ENCODE measurements at regions not wholly inside any gene's neighbourhood (a gene's known extent, or its start where the extent isn't known, plus 50 kb on each side); places are given as distances from the start of the nearest gene placed in this dataset.

GRCh38 chr2:31739161-31739560 is 158.4 kb upstream of the SRD5A2 start:
- Histone ChIP-seq H3K36me3 (ENCODE audit: control insufficient read depth, insufficient read depth, low read length) (no peaks in the 10 kb centered on the region), H3K4me3 (ENCODE audit: low read depth, low read length) (no peak overlapping the region), H3K9me3 (no peaks in the 10 kb centered on the region), H3K27me3 (replicated peaks; ENCODE audit: control insufficient read depth, insufficient read depth, low read length) (no peaks in the 10 kb centered on the region), H3K4me1 (no peaks in the 10 kb centered on the region; the same call in 1 of the 2 replicates)
- no peak overlapping the region for H3K27ac Mint-ChIP-seq (ENCODE audit: unreplicated experiment)
- intact Hi-C loops (cut with micrococcal nuclease; ENCODE audit: unreplicated experiment): no loop called here
- H3K27me3 Mint-ChIP-seq (ENCODE audit: insufficient read depth, unreplicated experiment): peaks cover 3% of the 10 kb centered on the region
- BruUV-seq (replicated peaks): no TSS peak
- CTCF ChIA-PET: no interaction called here
- H3K4me1 Mint-ChIP-seq (ENCODE audit: low read depth, unreplicated experiment): no peaks in the 10 kb centered on the region
- no peaks in the 10 kb centered on the region for H3K9me3 Mint-ChIP-seq (ENCODE audit: unreplicated experiment)
- TF ChIP-seq CTCF (IDR thresholded peaks at IDR 0.05; ENCODE audit: insufficient read depth in 1 of 2, low read depth in 1 of 2, low read length in 1 of 2, severe bottlenecking in 1 of 2, unreplicated experiment in 1 of 2): no peak
- no peak for DNase-seq
- no peak overlapping the region for H3K4me3 Mint-ChIP-seq (ENCODE audit: unreplicated experiment)
- POLR2A ChIA-PET: no interaction called here
- H3K36me3 Mint-ChIP-seq (ENCODE audit: insufficient read depth, unreplicated experiment): no peaks in the 10 kb centered on the region

DNA sequence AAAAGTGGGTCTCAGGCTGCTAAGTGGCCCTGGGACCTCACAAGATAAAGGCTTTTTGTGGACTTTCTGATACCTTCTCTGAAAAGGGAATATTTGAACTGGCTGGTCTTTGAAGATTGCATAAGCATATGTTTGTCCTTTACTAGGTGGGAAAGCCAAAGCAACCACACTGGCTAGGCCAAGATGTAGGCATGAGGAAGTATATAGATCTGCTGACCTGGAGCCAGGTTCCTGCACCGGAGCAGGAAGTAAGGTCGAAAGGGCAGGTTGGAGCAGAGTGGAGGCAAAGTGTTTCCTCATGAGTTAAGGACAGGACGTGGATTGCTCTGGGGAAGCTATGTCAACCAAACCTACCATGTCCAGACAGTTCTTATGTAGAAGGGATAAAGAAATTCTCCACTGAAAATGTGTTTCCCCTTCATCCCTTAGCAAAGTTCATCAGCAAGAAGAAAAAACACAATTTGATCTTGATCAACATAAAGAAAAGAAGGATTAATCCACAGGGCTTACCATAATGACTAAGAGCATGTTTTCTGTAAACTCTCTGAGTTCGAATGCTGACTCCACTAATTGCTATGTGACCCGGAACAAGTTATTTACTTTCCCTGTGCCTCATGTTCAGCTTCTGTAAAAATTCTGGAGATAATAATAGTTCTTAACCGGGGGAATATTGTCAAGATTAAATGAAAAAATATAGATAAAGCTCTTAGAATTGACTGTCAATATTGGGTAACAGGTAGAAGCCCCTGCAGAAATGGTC is 156.1 kb upstream of the SRD5A2 start:
- no peaks in the 10 kb centered on the region for H3K27me3 Mint-ChIP-seq (ENCODE audit: insufficient read depth, unreplicated experiment)
- H3K9me3 ChIP-seq: no peaks in the 10 kb centered on the region
- BruUV-seq (replicated peaks): no TSS peak
- no peak for DNase-seq
- H3K9me3 Mint-ChIP-seq (ENCODE audit: unreplicated experiment): no peaks in the 10 kb centered on the region
- intact Hi-C loops (cut with micrococcal nuclease; ENCODE audit: unreplicated experiment): no loop called here
- ChIA-PET POLR2A (no interaction called here), CTCF (interaction anchor here (0.7 kb wide), 1 partner anchor 1210 kb away, joined by 4 read pairs; no protein-coding TSS in a partner anchor)
- H3K4me3 ChIP-seq (ENCODE audit: low read depth, low read length): no peak overlapping the region
- TF ChIP-seq CTCF (IDR thresholded peaks at IDR 0.05; ENCODE audit: insufficient read depth in 1 of 2, low read depth in 1 of 2, low read length in 1 of 2, severe bottlenecking in 1 of 2, unreplicated experiment in 1 of 2): no peak
- H3K4me1 Mint-ChIP-seq (ENCODE audit: low read depth, unreplicated experiment): no peaks in the 10 kb centered on the region
- no peak overlapping the region for H3K27ac Mint-ChIP-seq (ENCODE audit: unreplicated experiment)
- H3K36me3 Mint-ChIP-seq (ENCODE audit: insufficient read depth, unreplicated experiment): no peaks in the 10 kb centered on the region
- H3K4me1 ChIP-seq: no peaks in the 10 kb centered on the region; the same call in 1 of the 2 replicates
- no peaks in the 10 kb centered on the region for H3K36me3 ChIP-seq (ENCODE audit: control insufficient read depth, insufficient read depth, low read length)
- no peaks in the 10 kb centered on the region for H3K27me3 ChIP-seq (replicated peaks; ENCODE audit: control insufficient read depth, insufficient read depth, low read length)
- H3K4me3 Mint-ChIP-seq (ENCODE audit: unreplicated experiment): no peak overlapping the region

DNA sequence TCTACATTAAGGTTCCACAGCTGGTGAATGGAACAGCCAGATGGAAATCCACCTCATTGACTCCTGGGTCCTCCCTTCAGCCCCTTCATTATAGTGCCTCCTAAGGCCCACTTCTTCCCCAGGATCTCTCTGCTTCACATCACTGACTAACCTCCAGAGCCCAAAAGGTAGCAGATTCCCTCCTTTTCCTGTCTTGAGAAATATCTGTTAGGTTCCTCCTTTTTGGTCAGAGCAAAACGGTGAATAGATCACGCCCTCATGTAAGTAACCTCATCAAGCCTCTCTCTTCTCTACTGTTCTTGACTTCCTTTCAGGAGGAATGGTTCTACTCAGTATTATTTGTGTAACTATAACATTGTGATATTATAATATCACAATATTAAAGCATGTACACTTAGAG is 155.0 kb upstream of the SRD5A2 start:
- ChIA-PET CTCF (no interaction called here), POLR2A (no interaction called here)
- no peak for DNase-seq
- BruUV-seq (replicated peaks): no TSS peak
- Histone ChIP-seq H3K4me1 (no peaks in the 10 kb centered on the region; the same call in 1 of the 2 replicates), H3K27me3 (replicated peaks; ENCODE audit: control insufficient read depth, insufficient read depth, low read length) (no peaks in the 10 kb centered on the region), H3K9me3 (no peaks in the 10 kb centered on the region), H3K36me3 (ENCODE audit: control insufficient read depth, insufficient read depth, low read length) (no peaks in the 10 kb centered on the region), H3K4me3 (ENCODE audit: low read depth, low read length) (no peak overlapping the region)
- Mint-ChIP-seq H3K27me3 (ENCODE audit: insufficient read depth, unreplicated experiment) (no peaks in the 10 kb centered on the region), H3K27ac (ENCODE audit: unreplicated experiment) (no peak overlapping the region), H3K4me1 (ENCODE audit: low read depth, unreplicated experiment) (no peaks in the 10 kb centered on the region), H3K4me3 (ENCODE audit: unreplicated experiment) (no peak overlapping the region), H3K36me3 (ENCODE audit: insufficient read depth, unreplicated experiment) (no peaks in the 10 kb centered on the region), H3K9me3 (ENCODE audit: unreplicated experiment) (no peaks in the 10 kb centered on the region)
- no peak for TF ChIP-seq CTCF (IDR thresholded peaks at IDR 0.05; ENCODE audit: insufficient read depth in 1 of 2, low read depth in 1 of 2, low read length in 1 of 2, severe bottlenecking in 1 of 2, unreplicated experiment in 1 of 2)
- intact Hi-C loops (cut with micrococcal nuclease; ENCODE audit: unreplicated experiment): no loop called here

All from Caco-2 (cell line).